ENCODE measurements at regions not wholly inside any gene's neighbourhood (a gene's known extent, or its start where the extent isn't known, plus 50 kb on each side); places are given as distances from the start of the nearest gene placed in this dataset.
"Not testable (repeated sequence)": the region's sequence is repeated elsewhere in the genome, so short reads cannot be mapped to it uniquely, and the experiment has no call there.

DNA sequence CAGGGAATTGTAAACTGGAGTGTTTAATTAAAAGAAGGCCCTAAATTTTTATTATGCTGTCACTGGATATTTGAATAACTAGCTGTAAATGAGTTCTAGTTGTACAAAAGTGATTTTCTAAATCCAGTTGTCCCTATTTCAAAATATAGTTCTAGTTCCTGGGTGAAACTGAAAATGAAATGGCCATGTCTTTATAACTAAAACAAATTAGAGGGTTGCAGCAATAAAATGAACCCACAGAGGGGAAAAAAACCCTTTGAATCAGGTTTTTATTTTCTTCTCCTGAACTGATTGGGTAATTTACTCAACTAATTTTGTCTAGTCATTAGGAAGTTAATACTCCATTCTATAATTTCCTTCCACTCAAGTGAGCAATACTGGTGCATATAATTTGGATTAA is 55.6 kb upstream of the MAP4K3 start:
- no peak for DNase-seq (ENCODE audit: low spot score, unreplicated experiment)
- TF ChIP-seq, protein P1, sequence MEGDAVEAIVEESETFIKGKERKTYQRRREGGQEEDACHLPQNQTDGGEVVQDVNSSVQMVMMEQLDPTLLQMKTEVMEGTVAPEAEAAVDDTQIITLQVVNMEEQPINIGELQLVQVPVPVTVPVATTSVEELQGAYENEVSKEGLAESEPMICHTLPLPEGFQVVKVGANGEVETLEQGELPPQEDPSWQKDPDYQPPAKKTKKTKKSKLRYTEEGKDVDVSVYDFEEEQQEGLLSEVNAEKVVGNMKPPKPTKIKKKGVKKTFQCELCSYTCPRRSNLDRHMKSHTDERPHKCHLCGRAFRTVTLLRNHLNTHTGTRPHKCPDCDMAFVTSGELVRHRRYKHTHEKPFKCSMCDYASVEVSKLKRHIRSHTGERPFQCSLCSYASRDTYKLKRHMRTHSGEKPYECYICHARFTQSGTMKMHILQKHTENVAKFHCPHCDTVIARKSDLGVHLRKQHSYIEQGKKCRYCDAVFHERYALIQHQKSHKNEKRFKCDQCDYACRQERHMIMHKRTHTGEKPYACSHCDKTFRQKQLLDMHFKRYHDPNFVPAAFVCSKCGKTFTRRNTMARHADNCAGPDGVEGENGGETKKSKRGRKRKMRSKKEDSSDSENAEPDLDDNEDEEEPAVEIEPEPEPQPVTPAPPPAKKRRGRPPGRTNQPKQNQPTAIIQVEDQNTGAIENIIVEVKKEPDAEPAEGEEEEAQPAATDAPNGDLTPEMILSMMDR (IDR thresholded peaks at IDR 0.05; ENCODE audit: unreplicated experiment): no peak
- H3K4me3 Mint-ChIP-seq (ENCODE audit: low read depth): no peak overlapping the region
- H3K9me3 Mint-ChIP-seq (ENCODE audit: low read depth): no peaks in the 10 kb centered on the region
- peaks cover 2% of the 10 kb centered on the region for H3K4me1 Mint-ChIP-seq (ENCODE audit: low read depth)
- no peak overlapping the region for H3K27ac Mint-ChIP-seq
- no peaks in the 10 kb centered on the region for H3K27me3 Mint-ChIP-seq
- H3K36me3 Mint-ChIP-seq (ENCODE audit: insufficient read depth): no peaks in the 10 kb centered on the region

DNA sequence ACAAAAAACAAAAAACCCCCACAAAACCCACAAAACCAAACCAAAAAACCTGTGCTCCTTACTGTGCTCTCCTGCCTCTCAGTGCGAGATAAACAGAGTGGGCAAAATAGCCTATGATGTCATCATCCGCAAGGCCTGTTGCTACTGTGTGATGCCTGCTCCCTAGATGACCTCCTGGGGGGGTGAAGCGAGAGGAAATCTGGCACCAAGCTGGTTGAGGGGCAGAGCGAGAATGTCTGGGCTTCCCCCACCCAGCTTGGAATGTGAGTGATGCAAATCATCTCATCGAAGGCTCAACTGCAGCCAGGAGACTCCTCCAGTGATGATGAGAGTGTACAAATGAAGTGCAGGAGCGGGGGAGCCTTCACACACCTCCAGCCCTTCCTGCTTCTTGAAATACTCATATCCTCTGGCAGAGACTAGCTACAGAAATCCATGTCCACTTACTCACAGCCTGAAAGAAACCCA is 57.7 kb upstream of the MAP4K3 start:
- H3K9me3 Mint-ChIP-seq (ENCODE audit: low read depth): no peaks in the 10 kb centered on the region
- no peaks in the 10 kb centered on the region for H3K27me3 Mint-ChIP-seq
- TF ChIP-seq, protein P1 (IDR thresholded peaks at IDR 0.05; ENCODE audit: unreplicated experiment): no peak
- no peaks in the 10 kb centered on the region for H3K36me3 Mint-ChIP-seq (ENCODE audit: insufficient read depth)
- peaks cover 2% of the 10 kb centered on the region for H3K4me1 Mint-ChIP-seq (ENCODE audit: low read depth)
- H3K27ac Mint-ChIP-seq: no peak overlapping the region
- no peak overlapping the region for H3K4me3 Mint-ChIP-seq (ENCODE audit: low read depth)
- DNase-seq (ENCODE audit: low spot score, unreplicated experiment): no peak

DNA sequence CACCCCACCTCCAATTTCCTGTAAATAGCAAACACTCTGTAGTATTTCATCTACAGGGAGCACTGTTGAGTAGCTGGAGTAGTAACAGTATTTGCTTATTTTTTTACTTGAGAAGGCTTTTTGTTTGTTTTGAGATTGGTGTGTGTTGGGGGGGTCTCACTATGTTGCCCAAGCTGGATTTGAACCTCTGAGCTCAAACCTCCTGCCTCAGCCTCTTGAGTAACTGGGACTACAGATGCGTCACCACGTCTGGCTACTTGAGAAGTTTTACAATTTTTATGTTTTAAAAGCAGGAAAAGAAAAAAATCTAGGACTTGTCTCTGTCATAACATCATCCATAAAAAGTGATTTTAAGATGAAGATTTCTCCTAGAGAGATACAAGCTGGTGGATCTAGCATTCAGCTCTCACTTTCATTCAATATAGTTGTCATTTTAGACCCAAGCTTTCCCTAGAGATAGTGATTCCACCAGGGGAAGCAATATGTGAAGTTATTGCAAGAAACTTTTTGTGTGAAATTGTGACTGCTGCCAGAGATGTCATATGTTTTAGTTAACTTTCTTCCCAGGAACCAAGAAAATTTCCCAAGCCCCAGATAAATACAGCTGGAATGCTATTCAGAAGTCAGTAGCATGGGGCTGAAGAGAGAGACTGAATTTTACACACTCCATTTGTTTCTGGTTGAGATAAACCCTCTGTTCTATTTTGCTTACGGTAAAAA is 60.2 kb upstream of the MAP4K3 start:
- no peak overlapping the region for H3K27ac Mint-ChIP-seq
- TF ChIP-seq, protein P1 (IDR thresholded peaks at IDR 0.05; ENCODE audit: unreplicated experiment): no peak

DNA sequence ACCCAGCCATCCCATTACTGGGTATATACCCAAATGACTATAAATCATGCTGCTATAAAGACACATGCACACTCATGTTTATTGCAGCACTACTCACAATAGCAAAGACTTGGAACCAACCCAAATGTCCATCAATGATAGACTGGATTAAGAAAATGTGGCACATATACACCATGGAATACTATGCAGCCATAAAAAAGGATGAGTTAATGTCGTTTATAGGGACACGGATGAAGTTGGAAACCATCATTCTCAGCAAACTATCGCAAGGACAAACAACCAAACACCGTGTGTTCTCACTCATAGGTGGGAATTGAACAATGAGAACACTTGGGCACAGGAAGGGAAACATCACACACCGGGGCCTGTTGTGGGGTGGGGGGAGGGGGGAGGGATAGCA is 61.1 kb upstream of the MAP4K3 start:
- H3K36me3 Mint-ChIP-seq (ENCODE audit: insufficient read depth); H3K9me3 Mint-ChIP-seq (ENCODE audit: low read depth); DNase-seq (ENCODE audit: low spot score, unreplicated experiment); H3K4me3 Mint-ChIP-seq (ENCODE audit: low read depth); H3K4me1 Mint-ChIP-seq (ENCODE audit: low read depth); H3K27me3 Mint-ChIP-seq; H3K27ac Mint-ChIP-seq: not testable (repeated sequence)

More for the DNA sequence above, 60.2 kb upstream of the MAP4K3 start:
- Mint-ChIP-seq H3K4me3 (ENCODE audit: low read depth) (no peak overlapping the region), H3K36me3 (ENCODE audit: insufficient read depth) (no peaks in the 10 kb centered on the region), H3K4me1 (ENCODE audit: low read depth) (peaks cover 9% of the 10 kb centered on the region), H3K9me3 (ENCODE audit: low read depth) (no peaks in the 10 kb centered on the region), H3K27me3 (no peaks in the 10 kb centered on the region)
- no peak for DNase-seq (ENCODE audit: low spot score, unreplicated experiment)

DNA sequence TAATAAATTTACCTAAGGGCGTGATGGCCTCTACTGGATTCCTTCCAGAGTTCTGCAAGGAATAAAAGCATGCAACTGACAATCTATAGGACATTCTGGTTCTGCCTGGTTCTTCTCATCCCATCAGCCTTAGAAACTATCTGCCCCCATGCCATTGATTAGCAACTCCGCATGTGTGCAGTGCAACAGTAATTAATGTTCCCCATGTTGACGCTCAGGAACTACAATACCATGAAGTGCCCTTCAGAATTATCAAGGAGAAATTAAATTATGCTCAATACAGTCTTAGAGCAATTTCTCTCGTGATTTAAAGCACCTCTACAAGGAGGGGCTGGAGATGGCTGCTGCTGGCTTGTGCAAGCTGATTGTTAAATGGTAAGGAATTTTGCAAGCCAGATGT is 61.7 kb upstream of the MAP4K3 start:
- TF ChIP-seq, protein P1 (IDR thresholded peaks at IDR 0.05; ENCODE audit: unreplicated experiment): no peak
- no peak for DNase-seq (ENCODE audit: low spot score, unreplicated experiment)
- Mint-ChIP-seq H3K27ac (no peak overlapping the region), H3K27me3 (no peaks in the 10 kb centered on the region), H3K4me3 (ENCODE audit: low read depth) (no peak overlapping the region), H3K36me3 (ENCODE audit: insufficient read depth) (no peaks in the 10 kb centered on the region), H3K9me3 (ENCODE audit: low read depth) (no peaks in the 10 kb centered on the region), H3K4me1 (ENCODE audit: low read depth) (peaks cover 7% of the 10 kb centered on the region)

DNA sequence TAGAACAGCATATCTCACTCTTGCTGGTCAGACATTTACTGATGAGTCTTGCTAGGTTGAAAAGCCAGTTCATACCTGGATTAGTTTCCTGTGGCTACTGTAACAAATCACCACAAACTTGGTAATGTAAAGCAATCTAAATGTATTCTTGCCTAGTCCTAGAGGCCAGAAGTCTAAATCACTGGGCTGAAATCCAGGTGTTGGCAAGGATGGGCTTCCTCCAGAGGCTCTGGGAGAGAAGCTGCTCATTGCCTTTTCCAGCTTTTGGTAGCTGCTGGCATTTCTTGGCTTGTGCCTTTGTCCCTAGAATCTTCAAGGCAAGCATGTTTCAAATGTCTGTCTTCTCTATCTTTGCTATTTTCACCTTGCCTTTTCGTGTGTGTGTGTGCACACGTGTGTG is 62.3 kb upstream of the MAP4K3 start:
- Mint-ChIP-seq H3K27me3 (no peaks in the 10 kb centered on the region), H3K4me3 (ENCODE audit: low read depth) (no peak overlapping the region), H3K4me1 (ENCODE audit: low read depth) (peaks cover 11% of the 10 kb centered on the region), H3K36me3 (ENCODE audit: insufficient read depth) (no peaks in the 10 kb centered on the region), H3K9me3 (ENCODE audit: low read depth) (no peaks in the 10 kb centered on the region), H3K27ac (no peak overlapping the region)
- no peak for DNase-seq (ENCODE audit: low spot score, unreplicated experiment)
- TF ChIP-seq, protein P1 (IDR thresholded peaks at IDR 0.05; ENCODE audit: unreplicated experiment): no peak
